H4 (cell line): ENCODE measurements at regions not wholly inside any gene's neighbourhood (a gene's known extent, or its start where the extent isn't known, plus 50 kb on each side); places are given as distances from the start of the nearest gene placed in this dataset.
"Not testable (repeated sequence)": the region's sequence is repeated elsewhere in the genome, so short reads cannot be mapped to it uniquely, and the experiment has no call there.

Source experiments
- DNase-seq: peaks from one replicate; pipeline ENCODE4 v3.0.0-alpha.2; 2015; ENCODE audit warnings: low spot score

- DNase-seq: not testable (repeated sequence)
These were observed 139.3 kb upstream of the PLGLB2 start for GRCh38 chr2:87608377-87609166.

GRCh38 chr2:87610974-87611373 is 136.9 kb upstream of the PLGLB2 start:
- DNase-seq: not testable (repeated sequence)

GRCh38 chr2:87611416-87611815 is 136.5 kb upstream of the PLGLB2 start:
- not testable (repeated sequence) for DNase-seq

GRCh38 chr2:87611956-87612355 is 135.9 kb upstream of the PLGLB2 start:
- DNase-seq: not testable (repeated sequence)

- DNase-seq: not testable (repeated sequence)
These were observed 133.0 kb upstream of the PLGLB2 start for GRCh38 chr2:87614829-87615434.

GRCh38 chr2:87619121-87619520 is 128.8 kb upstream of the PLGLB2 start:
- not testable (repeated sequence) for DNase-seq

GRCh38 chr2:87621139-87621538 is 126.7 kb upstream of the PLGLB2 start:
- not testable (repeated sequence) for DNase-seq

- not testable (repeated sequence) for DNase-seq
These were observed 125.2 kb upstream of the PLGLB2 start for GRCh38 chr2:87622720-87623119.

- DNase-seq: peak; percentile 75
These were observed 118.1 kb upstream of the PLGLB2 start for GRCh38 chr2:87629491-87630458.

GRCh38 chr2:87630892-87631291 is 117.0 kb upstream of the PLGLB2 start:
- DNase-seq: not testable (repeated sequence)

- DNase-seq: not testable (repeated sequence)
These were observed 116.5 kb upstream of the PLGLB2 start for GRCh38 chr2:87631402-87631801.

GRCh38 chr2:87633287-87633963 is 114.5 kb upstream of the PLGLB2 start:
- not testable (repeated sequence) for DNase-seq

- not testable (repeated sequence) for DNase-seq
These were observed 113.8 kb upstream of the PLGLB2 start for GRCh38 chr2:87634106-87634505.

GRCh38 chr2:87634971-87635650 is 112.8 kb upstream of the PLGLB2 start:
- not testable (repeated sequence) for DNase-seq

- not testable (repeated sequence) for DNase-seq
These were observed 111.6 kb upstream of the PLGLB2 start for GRCh38 chr2:87636246-87636645.

- DNase-seq: not testable (repeated sequence)
These were observed 111.2 kb upstream of the PLGLB2 start for GRCh38 chr2:87636735-87637134.

- DNase-seq: not testable (repeated sequence)
These were observed 110.5 kb upstream of the PLGLB2 start for GRCh38 chr2:87637249-87637990.

- not testable (repeated sequence) for DNase-seq
These were observed 109.6 kb upstream of the PLGLB2 start for GRCh38 chr2:87638114-87638807.

- not testable (repeated sequence) for DNase-seq
These were observed 109.0 kb upstream of the PLGLB2 start for GRCh38 chr2:87638872-87639271.
